ENCODE measurements at regions not wholly inside any gene's neighbourhood (a gene's known extent, or its start where the extent isn't known, plus 50 kb on each side); places are given as distances from the start of the nearest gene placed in this dataset.

GRCh38 chr2:195320413-195320973, 336.5 kb upstream of the SLC39A10 start:
- DNase-seq (ENCODE audit: low spot score) = no peak
- Histone ChIP-seq H3K4me3 (no peak overlapping the region), H3K4me2 (no peak overlapping the region), H3K4me1 (ENCODE audit: insufficient read depth) (peaks cover 15% of the 10 kb centered on the region), H3K9me2 (replicated peaks; ENCODE audit: insufficient read depth) (no peaks in the 10 kb centered on the region), H3K79me2 (no peaks in the 10 kb centered on the region), H3K36me3 (replicated peaks; ENCODE audit: insufficient read depth, low read depth) (no peaks in the 10 kb centered on the region), H2AFZ (no peak overlapping the region), H3K27ac (no peak overlapping the region), H3K27me3 (no peaks in the 10 kb centered on the region), H4K20me1 (ENCODE audit: insufficient read depth, poor library complexity, severe bottlenecking) (no peaks in the 10 kb centered on the region), H3K9me3 (ENCODE audit: low read depth) (no peaks in the 10 kb centered on the region)
- no peak for TF ChIP-seq EZH2 (IDR thresholded peaks at IDR 0.05; ENCODE audit: borderline replicate concordance)
- TF ChIP-seq EZH2phosphoT487 (IDR thresholded peaks at IDR 0.05; ENCODE audit: low read depth, severe bottlenecking, unreplicated experiment) = no peak
- no peak for TF ChIP-seq CTCF (IDR thresholded peaks at IDR 0.05; ENCODE audit: poor library complexity)
- 97% methylated on average over 1 of the region's 1 CpG for WGBS (ENCODE audit: low lambda C conversion rate, missing lambda C conversion rate)

GRCh38 chr2:195319548-195320412, 337.2 kb upstream of the SLC39A10 start:
- Histone ChIP-seq H3K4me1 (ENCODE audit: insufficient read depth) (peaks cover 15% of the 10 kb centered on the region), H2AFZ (no peak overlapping the region), H3K9me3 (ENCODE audit: low read depth) (no peaks in the 10 kb centered on the region), H3K27me3 (no peaks in the 10 kb centered on the region), H3K9me2 (replicated peaks; ENCODE audit: insufficient read depth) (no peaks in the 10 kb centered on the region), H4K20me1 (ENCODE audit: insufficient read depth, poor library complexity, severe bottlenecking) (no peaks in the 10 kb centered on the region), H3K36me3 (replicated peaks; ENCODE audit: insufficient read depth, low read depth) (no peaks in the 10 kb centered on the region), H3K27ac (no peak overlapping the region), H3K4me3 (no peak overlapping the region), H3K4me2 (peak overlapping the region; percentile 14), H3K79me2 (no peaks in the 10 kb centered on the region)
- WGBS (ENCODE audit: low lambda C conversion rate, missing lambda C conversion rate) = 0% methylated on average over 1 of the region's 1 CpG
- TF ChIP-seq EZH2 (IDR thresholded peaks at IDR 0.05; ENCODE audit: borderline replicate concordance) = no peak
- no peak for DNase-seq (ENCODE audit: low spot score)

GRCh38 chr2:195319112-195319460, 337.9 kb upstream of the SLC39A10 start:
- no peaks in the 10 kb centered on the region for H3K36me3 ChIP-seq (replicated peaks; ENCODE audit: insufficient read depth, low read depth)

More at GRCh38 chr2:195319112-195319460, 337.9 kb upstream of the SLC39A10 start:
- peak; percentile 26 for DNase-seq (ENCODE audit: low spot score)
- Histone ChIP-seq H3K27ac (peak overlapping the region; percentile 34), H3K79me2 (no peaks in the 10 kb centered on the region), H4K20me1 (ENCODE audit: insufficient read depth, poor library complexity, severe bottlenecking) (no peaks in the 10 kb centered on the region), H3K4me1 (ENCODE audit: insufficient read depth) (peaks cover 15% of the 10 kb centered on the region), H2AFZ (no peak overlapping the region), H3K9me2 (replicated peaks; ENCODE audit: insufficient read depth) (no peaks in the 10 kb centered on the region), H3K4me3 (no peak overlapping the region), H3K4me2 (peak overlapping the region; percentile 14), H3K27me3 (no peaks in the 10 kb centered on the region), H3K9me3 (ENCODE audit: low read depth) (no peaks in the 10 kb centered on the region)
- TF ChIP-seq EZH2 (IDR thresholded peaks at IDR 0.05; ENCODE audit: borderline replicate concordance) (no peak), EZH2phosphoT487 (IDR thresholded peaks at IDR 0.05; ENCODE audit: low read depth, severe bottlenecking, unreplicated experiment) (no peak), CTCF (IDR thresholded peaks at IDR 0.05; ENCODE audit: poor library complexity) (no peak)
- WGBS (ENCODE audit: low lambda C conversion rate, missing lambda C conversion rate) = 20% methylated on average over 3 of the region's 3 CpGs

All from hepatocyte (in vitro differentiated cells).